22Rv1 (cell line): ENCODE measurements at regions not wholly inside any gene's neighbourhood (a gene's known extent, or its start where the extent isn't known, plus 50 kb on each side); places are given as distances from the start of the nearest gene placed in this dataset.
"Not testable (repeated sequence)": the region's sequence is repeated elsewhere in the genome, so short reads cannot be mapped to it uniquely, and the experiment has no call there.

Experiments used
- H3K27ac ChIP-seq: fragments of 450-650 bp; 2 replicates; pipeline ENCODE4 v1.5.1; 2017
- ZFX ChIP-seq: fragments of 450-650 bp; IDR thresholded peaks from 2 replicates; pipeline ENCODE4 v1.6.1; 2017; ENCODE audit warnings: antibody characterized with exemption, borderline replicate concordance
- TF ChIP-seq, protein P1 (sequence below): fragments of 450-650 bp; IDR thresholded peaks from 2 replicates; pipeline ENCODE4 v1.5.1; 2017; ENCODE audit warnings: mild to moderate bottlenecking

DNA sequence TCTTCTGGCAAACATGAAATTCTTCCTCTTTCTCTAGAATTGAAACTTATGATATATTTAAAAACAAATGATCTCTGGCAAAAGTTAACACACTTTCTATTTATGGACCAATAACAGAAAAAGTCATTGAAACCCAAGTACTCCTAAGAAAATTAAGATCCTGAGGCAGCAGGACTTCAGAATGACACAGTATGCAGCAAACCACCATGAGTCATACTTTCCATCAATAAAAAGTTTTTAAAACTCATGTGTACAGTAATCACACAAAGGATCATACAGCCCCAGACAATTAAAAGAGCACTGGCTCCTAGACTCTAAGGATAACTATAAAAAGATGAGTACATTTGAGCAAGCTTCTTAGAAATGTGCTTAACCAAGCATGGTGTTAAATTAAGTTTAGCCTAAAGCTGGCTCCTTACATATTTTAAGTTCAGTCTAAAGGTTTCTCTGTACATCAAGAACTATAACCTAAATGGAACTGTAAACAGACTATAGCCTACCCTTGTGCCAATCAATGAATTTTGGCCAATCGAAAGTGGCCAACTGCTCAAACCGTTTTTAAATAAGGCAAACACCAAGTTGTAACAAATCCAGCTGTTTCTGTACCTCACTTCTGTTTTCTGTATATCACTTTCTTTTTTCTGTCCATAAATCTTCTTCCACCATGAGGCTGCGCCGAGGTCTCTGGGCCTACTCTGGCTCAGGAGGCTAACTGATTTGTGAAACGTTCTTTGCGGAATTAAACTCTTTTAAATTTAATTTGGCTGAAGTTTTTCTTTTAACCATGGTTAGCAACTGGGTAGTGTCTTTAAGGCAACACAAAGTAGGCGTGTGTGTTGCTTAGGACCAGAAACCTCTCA is 232.1 kb upstream of the PIK3R1 start:
- TF ChIP-seq, protein P1, sequence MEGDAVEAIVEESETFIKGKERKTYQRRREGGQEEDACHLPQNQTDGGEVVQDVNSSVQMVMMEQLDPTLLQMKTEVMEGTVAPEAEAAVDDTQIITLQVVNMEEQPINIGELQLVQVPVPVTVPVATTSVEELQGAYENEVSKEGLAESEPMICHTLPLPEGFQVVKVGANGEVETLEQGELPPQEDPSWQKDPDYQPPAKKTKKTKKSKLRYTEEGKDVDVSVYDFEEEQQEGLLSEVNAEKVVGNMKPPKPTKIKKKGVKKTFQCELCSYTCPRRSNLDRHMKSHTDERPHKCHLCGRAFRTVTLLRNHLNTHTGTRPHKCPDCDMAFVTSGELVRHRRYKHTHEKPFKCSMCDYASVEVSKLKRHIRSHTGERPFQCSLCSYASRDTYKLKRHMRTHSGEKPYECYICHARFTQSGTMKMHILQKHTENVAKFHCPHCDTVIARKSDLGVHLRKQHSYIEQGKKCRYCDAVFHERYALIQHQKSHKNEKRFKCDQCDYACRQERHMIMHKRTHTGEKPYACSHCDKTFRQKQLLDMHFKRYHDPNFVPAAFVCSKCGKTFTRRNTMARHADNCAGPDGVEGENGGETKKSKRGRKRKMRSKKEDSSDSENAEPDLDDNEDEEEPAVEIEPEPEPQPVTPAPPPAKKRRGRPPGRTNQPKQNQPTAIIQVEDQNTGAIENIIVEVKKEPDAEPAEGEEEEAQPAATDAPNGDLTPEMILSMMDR, result no peak
- no peak for TF ChIP-seq ZFX
- no peak overlapping the region for H3K27ac ChIP-seq

DNA sequence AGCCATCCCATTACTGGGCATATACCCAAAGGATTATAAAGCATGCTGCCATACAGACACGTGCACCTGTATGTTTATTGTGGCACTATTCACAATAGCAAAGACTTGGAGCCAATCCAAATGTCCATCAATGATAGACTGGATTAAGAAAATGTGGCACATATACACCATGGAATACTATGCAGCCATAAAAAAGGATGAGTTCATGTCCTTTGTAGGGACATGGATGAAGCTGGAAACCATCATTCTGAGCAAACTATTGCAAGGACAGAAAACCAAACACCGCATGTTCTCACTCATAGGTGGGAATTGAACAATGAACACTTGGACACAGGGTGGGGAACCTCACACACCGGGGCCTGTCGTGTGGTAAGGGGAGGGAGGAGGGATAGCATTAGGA is 233.4 kb upstream of the PIK3R1 start:
- not testable (repeated sequence) for H3K27ac ChIP-seq

DNA sequence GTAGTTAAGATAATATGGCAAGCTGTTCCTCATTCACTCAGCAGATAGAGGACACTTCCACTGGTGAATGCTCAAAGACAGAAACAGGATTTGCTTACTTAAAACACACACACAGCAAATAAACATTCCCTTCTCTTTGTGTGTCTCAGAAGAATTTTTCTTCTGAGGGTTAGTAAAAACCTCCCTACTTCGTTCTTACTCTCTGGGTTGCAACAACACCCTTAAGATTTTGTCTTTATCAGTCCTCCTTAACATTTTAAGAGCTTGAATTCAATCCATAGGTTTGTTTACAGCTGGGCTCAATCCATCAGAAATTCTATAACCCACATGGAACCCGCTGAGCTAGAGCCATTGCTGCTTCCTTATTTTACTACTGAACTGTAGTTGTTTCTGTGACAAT is 237.4 kb upstream of the PIK3R1 start:
- TF ChIP-seq ZFX, result no peak
- no peak overlapping the region for H3K27ac ChIP-seq

DNA sequence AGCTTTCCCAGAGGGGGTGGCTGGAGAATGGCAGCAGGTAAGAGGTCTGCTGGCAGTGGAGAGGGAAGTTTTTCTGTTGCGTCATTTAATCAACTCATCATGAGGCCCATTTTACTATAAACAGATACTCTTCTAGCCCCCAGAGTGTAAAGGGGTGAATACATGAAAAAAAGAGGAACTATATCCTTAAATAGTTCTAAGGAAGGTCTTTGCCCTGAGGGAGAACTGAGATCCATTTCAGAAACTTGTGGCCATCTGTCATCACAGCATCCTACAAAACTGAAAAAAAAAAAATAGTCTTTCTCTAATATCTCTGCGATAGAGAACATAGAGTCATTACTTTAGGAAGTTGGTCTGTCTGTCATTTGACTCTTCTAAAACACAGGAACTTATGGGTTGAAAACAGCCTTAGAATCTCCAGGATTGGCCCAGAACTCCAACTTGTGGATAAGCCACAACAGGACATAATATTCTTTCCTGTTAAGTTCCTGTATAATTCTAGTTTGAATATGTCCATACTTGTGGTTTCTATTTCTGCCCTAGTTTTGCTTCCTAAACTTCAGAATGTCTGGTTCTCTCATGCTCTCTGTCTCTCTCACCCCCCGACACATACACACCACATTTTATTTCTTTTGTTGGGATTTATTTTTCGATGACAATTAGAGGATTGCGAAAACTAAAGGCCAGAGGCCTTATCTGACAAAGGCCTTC is 238.5 kb upstream of the PIK3R1 start:
- no peak overlapping the region for H3K27ac ChIP-seq

DNA sequence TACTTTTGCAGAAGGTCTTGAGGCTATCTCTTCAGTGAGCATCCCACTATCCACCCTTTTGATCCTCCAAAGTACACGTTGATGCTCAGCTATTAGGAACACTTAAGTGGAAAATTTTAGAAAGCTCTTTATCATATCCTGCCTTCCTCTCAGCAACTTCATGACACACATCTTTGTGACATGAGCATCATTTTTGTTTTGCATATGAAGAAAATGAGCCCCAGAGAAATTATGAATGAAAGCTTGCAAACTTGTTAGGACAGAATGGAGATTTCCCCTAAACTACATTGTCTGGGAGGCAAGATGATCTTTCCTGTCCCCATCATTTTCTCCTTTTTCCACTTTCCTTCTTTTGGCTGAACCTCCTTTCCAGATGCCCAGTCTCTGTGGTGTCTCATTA is 239.4 kb upstream of the PIK3R1 start:
- H3K27ac ChIP-seq, result no peak overlapping the region
- no peak for TF ChIP-seq ZFX
- TF ChIP-seq, protein P1, result no peak

More for the DNA sequence above, 238.5 kb upstream of the PIK3R1 start:
- TF ChIP-seq, protein P1, result no peak
- no peak for TF ChIP-seq ZFX

DNA sequence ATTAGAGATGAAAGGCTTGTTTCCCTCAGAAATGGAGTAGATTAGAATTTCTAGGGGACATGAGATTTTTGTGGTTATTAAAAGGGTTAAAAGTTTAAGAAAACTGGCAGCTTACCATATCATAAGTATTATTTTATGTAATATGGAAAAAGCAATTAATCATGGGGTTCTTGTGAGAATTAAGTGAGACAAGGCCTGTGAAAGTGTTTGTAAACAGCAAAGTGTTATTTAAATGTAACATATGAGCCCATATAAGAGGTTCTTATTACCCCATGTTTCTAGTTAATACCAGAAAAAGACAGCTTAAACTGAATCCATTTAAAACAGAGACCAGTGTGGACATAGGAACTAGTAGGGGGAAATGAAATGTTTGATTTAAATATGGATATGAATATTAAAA is 241.1 kb upstream of the PIK3R1 start:
- no peak overlapping the region for H3K27ac ChIP-seq
- TF ChIP-seq ZFX, result no peak
- TF ChIP-seq, protein P1, result no peak

DNA sequence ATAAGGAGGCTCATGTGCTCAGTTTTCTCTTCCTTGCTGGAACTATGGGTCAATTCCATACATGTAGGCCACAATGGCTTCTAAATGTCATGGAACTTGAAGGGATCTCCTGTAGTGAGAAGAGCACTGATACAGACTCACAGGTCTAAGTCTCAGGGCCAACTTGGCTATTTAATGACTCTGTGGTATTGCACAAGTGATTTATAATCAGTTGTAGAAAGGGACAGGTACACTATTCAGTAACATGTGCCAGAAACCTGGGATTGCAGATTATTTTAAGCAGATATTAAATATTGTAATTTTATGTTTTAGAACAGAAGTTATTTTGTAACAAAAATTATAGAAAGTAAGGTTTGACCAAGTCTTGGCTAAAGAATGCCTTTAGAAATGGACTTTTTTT is 241.5 kb upstream of the PIK3R1 start:
- no peak for TF ChIP-seq ZFX
- TF ChIP-seq, protein P1, result no peak

More for the DNA sequence above, 241.5 kb upstream of the PIK3R1 start:
- no peak overlapping the region for H3K27ac ChIP-seq
